ENCODE measurements at regions not wholly inside any gene's neighbourhood (a gene's known extent, or its start where the extent isn't known, plus 50 kb on each side); places are given as distances from the start of the nearest gene placed in this dataset.

GRCh38 chr1:14308460-14308859 is 290.0 kb upstream of the KAZN start:
- TF ChIP-seq CTCF (conservative IDR thresholded peaks at IDR 0.05) (no peak), ZFX (IDR thresholded peaks at IDR 0.05) (no peak)

GRCh38 chr1:14309984-14310383 is 288.5 kb upstream of the KAZN start:
- no peak overlapping the region for H3K27ac ChIP-seq
- TF ChIP-seq CTCF (conservative IDR thresholded peaks at IDR 0.05) (no peak), ZFX (IDR thresholded peaks at IDR 0.05) (no peak)

More at GRCh38 chr1:14308460-14308859, 290.0 kb upstream of the KAZN start:
- no peak overlapping the region for H3K27ac ChIP-seq

GRCh38 chr1:14310476-14310875 is 288.0 kb upstream of the KAZN start:
- TF ChIP-seq CTCF (conservative IDR thresholded peaks at IDR 0.05) (no peak), ZFX (IDR thresholded peaks at IDR 0.05) (no peak)
- H3K27ac ChIP-seq: no peak overlapping the region

GRCh38 chr1:14313731-14314431 is 284.6 kb upstream of the KAZN start:
- no peak for TF ChIP-seq CTCF (conservative IDR thresholded peaks at IDR 0.05)
- no peak overlapping the region for H3K27ac ChIP-seq

GRCh38 chr1:14318830-14319229 is 279.7 kb upstream of the KAZN start:
- TF ChIP-seq CTCF (conservative IDR thresholded peaks at IDR 0.05): no peak
- no peak for TF ChIP-seq ZFX (IDR thresholded peaks at IDR 0.05)
- H3K27ac ChIP-seq: no peak overlapping the region

GRCh38 chr1:14320518-14320917 is 278.0 kb upstream of the KAZN start:
- H3K27ac ChIP-seq: no peak overlapping the region
- TF ChIP-seq ZFX (IDR thresholded peaks at IDR 0.05) (no peak), CTCF (conservative IDR thresholded peaks at IDR 0.05) (no peak)

GRCh38 chr1:14320986-14321385 is 277.5 kb upstream of the KAZN start:
- TF ChIP-seq ZFX (IDR thresholded peaks at IDR 0.05) (no peak), CTCF (conservative IDR thresholded peaks at IDR 0.05) (no peak)
- no peak overlapping the region for H3K27ac ChIP-seq

Data from C4-2B (cell line).